HG02642 (cell line): ENCODE measurements at regions not wholly inside any gene's neighbourhood (a gene's known extent, or its start where the extent isn't known, plus 50 kb on each side); places are given as distances from the start of the nearest gene placed in this dataset.
A peak's percentile ranks its signal among the peaks of the same experiment; 100 is the strongest.
"Not testable (repeated sequence)": the region's sequence is repeated elsewhere in the genome, so short reads cannot be mapped to it uniquely, and the experiment has no call there.

ENCODE experiments used
- ATAC-seq: cut with Tn5 transposase; IDR thresholded peaks from one replicate; pipeline ENCODE4 v1.9.1; 2021; ENCODE audit warnings: mild to moderate bottlenecking; ENCODE audit not compliant: unreplicated experiment, poor library complexity

DNA sequence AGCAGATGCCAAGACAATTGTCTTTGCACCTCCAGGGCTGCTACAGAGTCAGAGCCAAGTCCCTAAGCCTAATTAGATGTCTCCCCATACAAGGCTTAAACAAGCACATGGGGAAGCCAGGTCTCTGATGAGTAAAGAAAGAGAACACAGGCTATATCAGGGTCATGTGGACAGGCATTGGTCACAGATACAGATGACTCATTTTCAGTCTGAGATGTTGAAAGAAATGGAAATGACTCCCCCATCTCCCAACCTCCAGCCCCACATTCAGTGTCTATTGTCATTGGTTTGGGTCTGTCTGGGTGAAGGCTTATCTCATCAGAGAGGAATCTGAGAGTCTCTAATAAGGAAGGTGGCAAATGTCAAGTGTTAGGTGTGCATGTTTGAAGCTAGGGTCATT is 290.1 kb upstream of the KIAA1217 start:
- no peak for ATAC-seq

DNA sequence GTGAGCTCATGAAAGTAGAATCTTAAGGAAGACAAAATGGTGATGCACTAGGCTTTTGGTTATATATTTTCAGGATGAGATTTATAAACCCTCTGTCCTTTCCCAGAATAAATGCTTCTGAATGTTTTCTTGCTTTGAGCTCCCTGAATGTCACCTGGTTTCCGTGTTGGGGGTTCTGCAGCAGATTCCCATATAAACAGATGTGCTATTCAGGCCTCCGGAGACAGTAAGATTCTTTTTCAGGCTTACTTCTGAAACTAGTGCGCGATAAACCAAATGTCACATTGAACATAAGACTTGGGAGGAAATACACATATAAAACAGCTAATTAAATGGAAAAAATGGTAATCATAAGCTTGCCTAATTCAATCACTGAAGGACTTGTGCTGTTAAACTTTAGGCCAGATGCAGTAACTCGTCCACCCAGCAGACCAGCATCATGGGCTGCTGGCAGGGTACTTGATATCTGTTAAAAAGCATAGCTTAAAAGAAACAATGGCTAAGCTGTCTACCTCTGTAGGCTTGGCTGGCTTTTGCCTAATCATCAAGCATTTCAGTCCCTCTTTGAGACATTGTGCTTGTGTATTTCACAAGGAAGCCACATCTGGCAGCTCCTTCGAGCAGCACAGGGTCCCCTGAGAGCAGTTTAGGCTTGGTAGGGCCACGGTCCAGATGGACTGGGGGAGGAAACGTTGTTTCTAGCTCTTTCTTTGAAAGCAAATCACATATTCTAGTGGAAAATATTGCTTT is 281.2 kb upstream of the KIAA1217 start:
- ATAC-seq, result no peak

DNA sequence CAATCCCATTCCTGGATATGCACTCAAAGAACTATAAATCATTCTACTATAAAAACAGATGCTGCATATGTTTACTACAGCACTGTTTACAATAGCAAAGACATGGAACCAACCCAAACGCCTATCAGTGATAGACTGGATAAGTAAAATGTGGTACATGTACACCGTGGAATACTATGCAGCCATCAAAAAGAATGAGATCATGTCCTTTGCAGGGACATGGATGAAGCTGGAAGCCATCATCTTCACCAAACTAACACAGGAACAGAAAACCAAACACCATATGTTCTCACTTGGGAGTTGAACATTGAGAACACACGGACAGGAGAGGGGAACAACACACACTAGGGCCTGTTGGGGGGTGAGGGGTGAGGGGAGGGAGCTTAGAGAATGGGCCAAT is 274.9 kb upstream of the KIAA1217 start:
- not testable (repeated sequence) for ATAC-seq

DNA sequence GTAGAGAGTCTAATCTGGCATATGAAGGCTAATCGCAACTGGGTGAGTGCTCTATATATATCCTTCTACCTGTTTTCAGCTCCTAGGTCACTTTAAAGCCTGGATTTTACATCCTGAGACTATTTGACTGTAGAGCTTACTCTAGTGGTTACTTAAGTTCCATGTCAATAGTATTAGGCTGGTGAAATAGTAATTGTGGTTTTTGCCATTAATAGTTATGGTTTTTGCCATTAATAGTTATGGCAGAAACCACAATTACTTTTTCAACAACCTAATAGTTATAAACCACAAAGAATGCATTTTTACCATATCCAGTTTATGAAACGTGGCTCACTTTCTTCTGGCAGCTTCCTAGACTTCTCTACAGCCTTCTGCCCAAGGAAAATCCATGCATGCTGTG is 263.1 kb upstream of the KIAA1217 start:
- no peak for ATAC-seq

DNA sequence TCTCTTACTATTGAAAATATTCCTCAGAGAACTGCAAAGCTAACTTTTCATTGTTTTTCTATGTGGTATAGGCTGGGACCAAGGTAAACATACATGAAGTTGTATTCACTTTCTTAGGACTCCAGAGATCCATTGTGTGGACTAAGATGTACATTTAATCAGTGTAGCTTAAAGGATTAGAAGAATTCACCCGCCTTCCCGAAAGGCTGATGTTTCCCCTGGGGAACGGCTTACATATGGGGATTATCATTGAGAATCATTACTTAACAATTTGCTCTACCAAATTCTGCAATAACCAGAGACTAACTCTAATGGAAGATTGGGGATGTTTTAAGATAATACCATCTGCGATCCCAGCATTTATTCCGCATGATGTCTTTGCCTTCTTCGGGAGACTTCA is 257.1 kb upstream of the KIAA1217 start:
- ATAC-seq, result no peak

DNA sequence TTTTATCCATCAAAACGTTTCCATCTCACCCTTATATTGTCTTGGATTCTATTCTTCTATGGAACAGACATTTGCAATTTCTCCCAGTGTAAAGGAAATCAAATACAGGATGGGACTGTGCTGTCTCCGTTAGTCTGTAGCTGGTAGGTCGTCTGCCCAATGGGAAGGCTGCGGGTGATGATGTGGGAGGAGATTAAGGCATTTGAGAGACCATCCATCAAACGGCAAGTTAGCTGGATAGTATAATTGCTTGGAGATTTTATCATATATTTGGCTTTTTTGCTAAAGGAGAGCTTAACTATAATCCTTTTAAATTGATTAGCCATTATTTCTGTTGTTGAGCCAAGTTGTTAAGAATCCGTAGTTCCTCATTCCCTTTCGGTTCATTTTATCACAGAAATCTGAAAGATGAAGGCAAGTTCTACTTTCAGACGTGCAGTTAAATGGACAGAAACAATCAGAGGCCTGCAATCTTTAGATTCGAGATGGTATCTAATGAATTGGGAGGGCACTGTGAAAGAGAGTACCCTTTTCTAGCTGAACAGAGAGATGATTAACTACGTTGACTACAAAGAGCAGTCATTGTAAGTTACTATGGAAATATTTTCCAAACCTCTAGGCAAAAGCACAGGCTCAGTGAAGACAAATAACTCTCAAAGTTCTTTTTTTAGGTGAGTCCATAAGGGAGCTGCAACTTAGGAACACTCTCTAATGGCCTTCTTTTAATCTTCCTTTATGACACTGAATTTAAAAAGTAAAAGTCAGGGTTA is 253.3 kb upstream of the KIAA1217 start:
- ATAC-seq, result no peak

DNA sequence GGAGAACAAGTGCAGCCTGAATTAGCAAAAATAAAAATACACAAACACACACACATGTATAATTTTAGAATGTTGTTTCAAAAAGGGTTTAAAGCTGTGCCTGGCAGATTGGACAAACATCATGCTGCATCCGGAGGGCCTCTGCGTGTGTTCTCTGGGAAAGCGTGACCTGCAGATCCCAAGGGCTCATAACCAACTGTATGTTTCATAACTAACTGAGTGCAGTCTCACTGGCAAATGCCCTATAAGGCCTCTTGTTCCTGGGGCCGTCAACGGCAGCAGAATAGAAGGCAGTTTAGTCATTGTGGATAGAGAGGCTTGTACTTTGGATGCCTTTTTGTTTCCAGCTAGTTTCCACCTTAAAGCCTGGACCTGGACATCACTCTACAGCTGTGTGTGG is 243.8 kb upstream of the KIAA1217 start:
- ATAC-seq, result no peak

DNA sequence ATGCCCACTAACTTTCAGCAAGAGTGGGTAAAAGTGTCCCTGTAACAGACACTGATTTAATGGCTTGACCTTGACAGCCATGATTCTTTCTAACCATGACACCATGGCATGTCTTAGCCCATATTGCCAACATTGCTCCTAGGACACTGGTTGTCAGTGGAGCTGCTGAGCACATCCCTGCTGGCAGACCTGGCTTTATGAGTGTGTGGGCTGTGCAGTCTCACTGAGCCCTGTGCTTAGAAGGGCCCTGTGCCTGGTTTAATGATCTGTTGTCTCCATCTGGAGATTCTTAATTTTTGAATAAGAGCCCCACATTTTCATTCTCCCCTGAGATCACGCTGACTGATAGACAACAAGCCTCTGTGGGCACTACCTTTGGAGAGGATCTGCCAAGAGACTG is 243.1 kb upstream of the KIAA1217 start:
- no peak for ATAC-seq

DNA sequence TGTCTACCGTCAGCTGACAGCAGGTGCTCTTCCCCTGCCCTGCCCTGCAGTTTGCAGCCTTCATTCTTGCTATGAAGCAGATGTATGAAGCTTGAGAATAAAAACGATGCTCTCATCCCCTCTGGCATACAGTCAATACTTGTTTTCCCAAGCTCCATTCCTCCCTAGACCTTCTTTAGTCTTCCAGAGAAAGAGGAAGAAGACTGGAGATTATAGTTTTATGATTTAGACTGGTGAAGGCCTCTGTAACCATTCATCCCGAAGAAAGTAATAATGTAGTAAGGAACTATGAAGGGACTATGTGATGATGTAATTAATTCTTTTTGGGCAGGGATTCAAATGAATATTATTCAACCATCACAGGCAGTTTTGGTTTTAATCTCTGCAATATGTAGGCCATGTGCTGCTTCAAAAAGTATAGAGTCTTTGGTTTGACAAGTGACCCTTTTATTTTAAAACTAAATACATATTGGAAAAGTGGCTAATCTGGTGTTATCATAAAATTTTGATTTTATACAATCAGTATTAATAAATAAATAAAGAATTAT is 242.4 kb upstream of the KIAA1217 start:
- ATAC-seq, result no peak

DNA sequence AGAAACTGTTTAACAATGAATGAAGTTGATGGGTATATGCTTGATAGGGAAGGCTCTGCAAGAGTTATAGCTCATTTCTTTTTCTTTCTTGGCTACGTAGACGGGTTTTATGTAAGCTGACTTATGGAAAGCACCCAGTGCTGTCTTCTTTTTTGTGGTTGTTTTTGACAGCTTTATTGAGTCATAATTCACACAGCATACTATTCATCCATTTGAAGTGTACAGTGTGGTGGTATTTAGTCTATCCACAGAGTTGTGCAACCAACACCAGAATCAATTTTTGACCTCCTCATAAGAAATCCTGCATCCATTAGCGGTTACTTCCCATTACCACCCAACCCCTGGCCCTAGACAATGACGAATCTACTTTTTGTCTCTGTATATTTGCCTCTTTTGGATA is 240.6 kb upstream of the KIAA1217 start:
- ATAC-seq, result no peak

DNA sequence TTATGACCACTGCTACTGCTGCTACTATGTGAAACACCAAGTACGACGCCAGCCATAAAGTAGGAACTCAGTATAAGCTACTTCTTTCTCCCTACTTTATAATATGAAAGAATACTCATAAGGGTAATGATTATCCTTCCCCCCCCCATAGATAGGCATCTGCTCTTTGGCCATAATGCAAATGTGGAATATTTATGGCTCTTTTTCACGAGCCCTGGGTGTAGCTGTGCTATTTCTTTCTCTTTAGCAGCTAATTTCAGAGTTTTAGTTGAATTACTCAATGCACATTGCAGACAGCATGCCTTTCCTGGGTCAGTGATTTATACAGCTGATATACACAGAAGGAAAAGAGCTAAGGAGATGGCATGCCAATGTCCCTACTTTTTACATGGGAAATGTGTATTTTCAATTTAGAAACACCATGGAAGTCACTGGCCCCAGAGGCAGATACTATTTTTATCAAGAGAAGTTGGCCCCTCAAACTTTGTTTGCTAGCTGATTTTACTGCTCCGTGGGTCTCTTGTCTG is 234.1 kb upstream of the KIAA1217 start:
- no peak for ATAC-seq

DNA sequence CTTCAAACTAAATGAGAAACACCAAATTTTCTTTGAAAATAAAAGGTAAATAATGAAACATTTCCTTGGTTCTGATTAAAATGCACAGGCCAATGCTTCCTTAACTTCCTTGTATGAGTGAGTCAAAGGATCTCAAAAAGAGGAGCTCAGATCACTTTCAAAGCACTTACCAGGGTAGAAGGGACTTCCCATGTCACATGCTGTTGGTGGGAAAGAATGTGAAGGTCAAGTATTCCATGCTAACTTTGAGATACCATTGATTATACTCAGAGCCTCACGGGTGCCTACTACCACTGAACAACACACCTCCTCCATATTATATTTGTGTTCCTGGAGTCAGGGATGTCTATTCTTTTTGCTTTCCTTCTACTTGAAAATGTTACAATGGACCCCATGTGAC is 233.5 kb upstream of the KIAA1217 start:
- ATAC-seq, result no peak

DNA sequence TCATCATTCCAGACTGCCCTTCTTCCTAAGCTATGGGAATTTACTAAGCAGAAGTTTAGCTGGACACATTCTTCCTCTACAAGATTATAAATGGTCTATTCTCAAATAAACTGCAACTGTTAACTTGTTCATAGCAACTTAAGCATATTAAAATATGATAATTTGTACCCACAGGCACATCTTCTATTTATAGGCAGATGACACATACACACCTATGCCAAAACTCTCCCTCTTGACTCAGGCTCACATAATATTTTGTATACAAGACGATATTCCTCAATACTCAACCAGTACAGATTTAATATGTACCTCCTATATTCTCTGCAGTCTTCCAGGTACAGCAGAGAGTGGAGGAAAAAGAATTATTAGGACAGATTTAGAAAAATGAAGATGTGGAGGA is 232.7 kb upstream of the KIAA1217 start:
- ATAC-seq, result no peak

DNA sequence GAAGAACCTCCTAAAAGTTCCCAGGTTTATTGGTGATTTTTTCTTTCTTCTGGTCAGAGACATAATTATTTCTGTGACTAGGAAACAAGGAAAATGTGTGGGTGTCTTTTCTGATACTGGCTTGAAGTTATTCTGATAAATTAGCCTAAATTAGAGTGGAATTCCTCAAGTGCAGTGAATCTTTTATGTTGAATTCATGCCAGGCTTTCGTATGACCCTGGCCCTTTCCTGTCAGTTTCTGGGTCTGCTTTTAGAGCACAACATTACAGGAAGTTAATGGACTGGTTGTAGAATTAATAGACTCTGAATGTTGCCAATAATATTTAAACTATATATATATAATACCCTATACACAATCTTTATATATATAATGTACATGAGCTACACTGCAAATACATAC is 230.6 kb upstream of the KIAA1217 start:
- no peak for ATAC-seq

DNA sequence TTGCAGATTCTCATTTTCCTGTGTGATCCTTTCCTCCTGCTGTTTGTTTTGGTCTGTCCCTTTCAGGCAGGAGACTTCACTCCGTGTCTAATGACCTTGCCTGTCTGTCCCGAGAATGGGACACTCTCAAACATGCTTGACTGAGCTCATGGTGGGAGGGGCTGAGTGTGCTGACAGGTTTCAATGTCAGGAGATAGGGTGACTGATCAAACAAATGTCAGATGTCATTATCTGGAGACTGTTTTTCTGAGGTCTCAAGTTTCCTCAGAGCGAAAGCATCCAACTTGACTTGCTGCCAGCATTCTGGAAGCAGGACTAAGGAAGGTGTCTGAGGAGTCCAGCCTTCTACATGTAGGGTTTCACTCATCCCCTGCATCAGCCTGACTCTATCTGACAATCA is 228.8 kb upstream of the KIAA1217 start:
- ATAC-seq, result no peak

DNA sequence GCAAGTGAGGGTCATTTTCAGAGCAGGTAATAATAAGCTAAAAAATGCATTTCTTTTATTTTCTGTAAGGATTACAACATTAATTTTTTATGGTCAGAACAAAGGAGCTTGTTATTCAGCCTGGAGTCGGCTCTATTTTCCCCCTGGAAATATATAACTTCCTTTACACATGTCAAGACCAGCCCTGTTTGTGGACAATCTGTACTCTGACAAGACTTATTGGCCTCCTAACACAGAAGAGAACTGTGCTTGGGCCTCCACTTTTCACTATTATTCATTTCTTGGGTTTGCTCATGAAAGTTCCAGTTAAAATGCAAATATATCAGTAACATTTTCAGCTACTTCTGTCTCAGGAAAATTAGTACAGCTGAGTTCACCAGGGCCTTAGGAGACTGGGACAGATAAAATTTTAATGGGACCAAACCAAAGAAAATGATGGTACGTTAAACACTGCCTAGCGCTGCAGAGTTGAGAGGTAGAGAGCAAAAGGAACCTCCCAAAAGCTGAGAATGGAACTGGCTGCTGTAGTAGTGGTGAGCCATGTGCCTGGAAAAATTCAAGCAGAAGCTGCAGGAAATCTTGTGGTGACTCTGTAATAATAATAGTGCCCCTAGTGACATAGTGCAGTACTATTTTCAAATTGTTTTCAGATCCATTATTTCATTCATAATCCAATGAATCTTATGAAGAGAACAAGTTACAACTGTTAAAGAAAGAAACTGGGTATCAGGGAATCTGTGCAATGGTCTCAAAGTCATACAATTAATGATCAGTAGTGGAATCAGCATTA is 227.2 kb upstream of the KIAA1217 start:
- ATAC-seq, result no peak

DNA sequence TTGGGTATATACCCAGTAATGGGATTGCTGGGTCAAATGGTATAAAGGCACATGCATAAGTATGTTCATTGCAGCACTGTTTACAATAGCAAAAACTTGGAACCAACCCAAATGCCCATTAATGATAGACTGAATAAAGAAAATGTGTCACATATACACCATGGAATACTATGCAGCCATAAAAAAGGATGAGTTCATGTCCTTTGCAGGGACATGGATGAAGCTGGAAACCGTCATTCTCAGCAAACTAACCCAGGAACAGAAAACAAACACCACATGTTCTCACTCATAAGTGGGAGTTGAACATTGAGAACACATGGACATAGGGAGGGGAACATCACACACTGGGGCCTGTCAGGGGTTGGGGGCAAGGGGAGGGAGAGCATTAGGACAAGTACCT is 224.5 kb upstream of the KIAA1217 start:
- ATAC-seq, result not testable (repeated sequence)

DNA sequence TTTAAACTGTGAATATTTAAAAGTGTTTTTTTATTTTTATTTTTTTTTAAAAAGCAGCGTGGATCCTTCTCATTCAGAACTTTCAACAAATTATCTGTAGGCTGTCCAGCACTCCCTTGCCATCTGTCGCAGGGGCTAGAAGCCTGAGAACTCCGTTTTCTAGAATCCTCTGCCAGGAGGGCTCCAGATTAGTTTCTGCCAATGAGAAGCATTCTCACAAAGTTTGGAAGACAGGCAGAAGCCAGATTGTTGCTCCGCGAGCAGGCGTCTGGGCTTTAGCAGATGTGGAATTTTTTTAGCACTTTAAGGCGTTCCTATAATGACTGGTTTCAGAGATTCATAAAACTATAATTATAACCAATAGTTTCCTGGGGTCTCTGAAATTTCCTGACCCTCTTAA is 220.9 kb upstream of the KIAA1217 start:
- no peak for ATAC-seq

DNA sequence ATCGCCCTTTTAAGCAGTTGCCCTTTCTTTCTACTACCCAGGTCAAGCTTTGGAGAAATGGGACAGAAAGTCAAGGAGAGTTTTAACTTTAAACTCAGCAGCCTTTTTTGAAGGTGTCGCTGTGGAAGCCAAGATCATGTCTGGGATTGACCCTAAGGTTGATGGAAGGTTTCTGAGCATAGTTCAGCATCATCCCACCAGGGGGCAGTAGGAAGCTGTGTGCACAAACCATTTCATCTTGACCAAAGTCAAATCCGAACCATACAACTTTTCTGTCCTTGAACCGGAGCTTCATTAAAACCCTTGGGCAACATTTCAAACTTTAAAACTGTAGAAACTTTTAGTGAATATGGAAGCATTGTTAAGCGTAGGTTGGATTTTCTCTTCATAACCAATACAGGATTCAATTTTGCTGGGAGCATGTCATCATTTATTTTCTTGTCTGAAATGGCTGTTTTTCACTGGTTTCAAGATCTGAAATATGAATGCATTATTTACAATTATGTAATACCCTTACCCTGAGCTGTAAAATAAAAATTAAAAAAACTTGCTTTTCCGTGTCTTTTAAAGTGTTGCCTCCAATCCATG is 214.4 kb upstream of the KIAA1217 start:
- ATAC-seq, result peak; percentile 65

DNA sequence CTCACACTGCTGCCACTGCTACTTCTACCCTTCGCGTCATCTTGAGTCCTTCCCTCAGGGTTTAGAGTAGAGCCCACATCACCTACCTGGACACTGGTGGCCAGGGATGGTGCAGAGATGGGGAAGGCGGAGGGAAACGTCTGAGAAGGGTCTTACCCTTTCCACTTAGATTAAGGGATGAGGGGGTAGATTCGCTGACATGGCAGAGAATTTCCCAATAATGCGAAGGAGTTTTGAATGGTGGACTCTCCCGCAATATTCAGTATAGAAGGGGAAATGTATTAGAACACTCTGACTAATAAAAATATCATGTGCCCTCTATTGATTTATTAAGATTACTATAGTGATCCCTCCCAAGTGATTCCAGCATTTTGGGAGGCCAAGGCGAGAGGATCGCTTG is 209.5 kb upstream of the KIAA1217 start:
- no peak for ATAC-seq
